Liver (tissue), 3 donors: ENCODE measurements at regions not wholly inside any gene's neighbourhood (a gene's known extent, or its start where the extent isn't known, plus 50 kb on each side); places are given as distances from the start of the nearest gene placed in this dataset.

ENCODE experiments used
- CTCF ChIP-seq: fragments of 150-350 bp; IDR thresholded peaks from 2 replicates; pipeline ENCODE4 v1.5.1; 2017; ENCODE audit warnings: improper control_type of control experiment, low read depth, low read length; ENCODE audit not compliant: missing input control
- FOXA1 ChIP-seq: IDR thresholded peaks from 2 replicates; pipeline ENCODE4 v1.6.1; 2016; ENCODE audit warnings: antibody characterized with exemption
- GABPA ChIP-seq, 2 donors: IDR thresholded peaks in 1 of 2; conservative IDR thresholded peaks in 1 of 2; 2 replicates each; pipeline ENCODE4 v1.6.1; 2016; ENCODE audit warnings: antibody characterized with exemption in 2 of 2, mild to moderate bottlenecking in 1 of 2, moderate library complexity in 1 of 2
- JUND ChIP-seq, 2 donors: IDR thresholded peaks; 2 replicates each; pipeline ENCODE4 v1.6.1; 2016; ENCODE audit warnings: antibody characterized with exemption in 2 of 2
- MAX ChIP-seq: IDR thresholded peaks from 2 replicates; pipeline ENCODE4 v1.6.1; 2016; ENCODE audit warnings: antibody characterized with exemption
- RAD21 ChIP-seq, 2 donors: IDR thresholded peaks; 2 replicates each; pipeline ENCODE4 v1.6.1; 2016; ENCODE audit warnings: antibody characterized with exemption in 2 of 2, mild to moderate bottlenecking in 2 of 2
- REST ChIP-seq: IDR thresholded peaks from 2 replicates; pipeline ENCODE4 v1.6.1; 2016; ENCODE audit warnings: antibody characterized with exemption, mild to moderate bottlenecking
- TAF1 ChIP-seq: conservative IDR thresholded peaks from 2 replicates; pipeline ENCODE4 v1.6.1; 2016; ENCODE audit warnings: antibody characterized with exemption, mild to moderate bottlenecking
- TF ChIP-seq, protein P1 (sequence below): IDR thresholded peaks from 2 replicates; pipeline ENCODE4 v1.6.1; 2016; ENCODE audit warnings: antibody characterized with exemption
- donor health status: healthy.
- donor health status: healthy.

DNA sequence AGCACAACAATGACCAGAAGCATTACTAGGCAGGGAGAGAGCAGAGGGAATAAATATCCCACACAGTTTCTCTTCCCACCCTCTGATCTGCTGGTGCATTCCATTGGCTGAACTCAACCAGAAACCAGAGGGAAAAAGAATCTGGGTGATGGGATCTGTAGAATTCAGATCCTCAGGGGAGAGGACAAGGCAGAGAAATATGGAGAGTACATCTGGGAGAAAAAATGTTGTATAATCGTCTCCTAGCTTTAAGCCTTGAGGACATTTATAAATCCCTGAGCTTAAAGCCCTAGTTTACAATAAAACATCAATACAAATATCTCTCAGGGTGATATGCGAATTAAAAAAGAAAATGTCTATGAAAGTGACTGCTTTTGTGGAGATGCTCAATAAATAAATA, 368.1 kb upstream of the MAD2L1 start:
- TF ChIP-seq CTCF, result no peak
- TF ChIP-seq MAX, result no peak
- TF ChIP-seq TAF1, result no peak
- no peak for TF ChIP-seq RAD21 (IDR thresholded peaks at IDR 0.05)
- no peak for TF ChIP-seq JUND (IDR thresholded peaks at IDR 0.05)
- TF ChIP-seq, protein P1, sequence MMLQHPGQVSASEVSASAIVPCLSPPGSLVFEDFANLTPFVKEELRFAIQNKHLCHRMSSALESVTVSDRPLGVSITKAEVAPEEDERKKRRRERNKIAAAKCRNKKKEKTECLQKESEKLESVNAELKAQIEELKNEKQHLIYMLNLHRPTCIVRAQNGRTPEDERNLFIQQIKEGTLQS, result no peak
- TF ChIP-seq FOXA1, result no peak
- TF ChIP-seq REST, result no peak
- no peak for TF ChIP-seq GABPA (IDR thresholded peaks at IDR 0.05 in 1 of 2, conservative IDR thresholded peaks at IDR 0.05 in 1 of 2)
